HUDEP-2 (cell line): ENCODE measurements at regions not wholly inside any gene's neighbourhood (a gene's known extent, or its start where the extent isn't known, plus 50 kb on each side); places are given as distances from the start of the nearest gene placed in this dataset.
"Not testable (repeated sequence)": the region's sequence is repeated elsewhere in the genome, so short reads cannot be mapped to it uniquely, and the experiment has no call there.

ENCODE experiments used
- DNase-seq, 76 experiments: peaks; one replicate each; lab custom pipeline; 2025; ENCODE audit not compliant: unreplicated experiment in 76 of 76; lab: John Stamatoyannopoulos, UW

DNA sequence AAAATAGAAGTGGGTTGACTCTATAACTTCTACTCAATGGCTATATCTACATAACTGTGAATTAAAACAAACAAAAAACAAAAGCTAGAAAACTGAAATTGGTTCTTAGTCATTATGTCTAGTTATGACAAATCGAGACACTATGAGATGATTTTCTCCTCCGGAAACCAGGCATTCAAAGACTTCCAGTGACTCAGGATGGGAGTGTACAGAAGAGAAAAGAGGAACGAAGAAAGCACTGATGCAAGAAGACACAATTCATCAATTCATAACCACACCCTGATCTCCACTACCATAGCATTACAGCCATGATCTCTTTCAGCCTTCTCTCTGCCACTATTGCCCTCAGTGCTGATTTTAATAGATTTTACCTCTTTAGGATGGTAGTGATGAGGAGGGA lies 253.6 kb downstream of the CBLL2 start:
- DNase-seq: no peak

DNA sequence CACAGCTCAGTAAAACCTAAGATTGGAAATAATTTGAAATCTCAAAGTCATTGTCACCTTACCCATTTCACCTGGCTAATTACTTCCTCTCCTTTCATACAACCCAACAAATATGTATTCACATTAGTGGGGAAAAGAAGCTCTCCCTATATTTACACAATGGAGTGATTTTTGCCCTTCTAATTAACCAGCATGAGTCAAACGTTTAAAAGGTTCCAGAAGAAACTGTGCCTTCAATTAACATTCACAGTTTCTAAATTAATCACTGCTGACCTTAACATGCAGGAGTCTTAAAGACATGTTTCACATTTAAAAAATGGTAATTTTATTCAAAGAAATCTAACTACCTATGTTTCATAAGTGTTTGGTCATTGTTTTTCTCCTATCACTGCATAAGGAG lies 254.6 kb downstream of the CBLL2 start:
- DNase-seq: no peak

DNA sequence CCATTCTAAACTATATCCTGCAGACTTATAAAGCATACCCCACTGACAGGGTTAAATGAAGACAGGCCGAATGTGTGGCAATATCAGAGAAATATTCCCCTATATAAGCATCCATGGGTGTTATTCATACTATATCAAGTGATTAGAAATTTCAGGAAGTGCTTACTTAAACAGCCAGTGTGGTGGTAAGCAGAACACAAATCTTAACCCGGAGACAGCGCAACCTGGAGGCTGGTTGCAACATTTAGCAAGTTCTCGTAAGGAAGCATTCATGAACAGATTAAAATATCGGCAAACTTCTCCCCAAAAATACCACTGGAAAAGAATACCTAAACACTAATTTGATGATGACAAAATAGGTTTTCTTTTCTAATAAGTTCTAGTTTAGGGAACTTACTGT lies 261.2 kb downstream of the CBLL2 start:
- no peak for DNase-seq

DNA sequence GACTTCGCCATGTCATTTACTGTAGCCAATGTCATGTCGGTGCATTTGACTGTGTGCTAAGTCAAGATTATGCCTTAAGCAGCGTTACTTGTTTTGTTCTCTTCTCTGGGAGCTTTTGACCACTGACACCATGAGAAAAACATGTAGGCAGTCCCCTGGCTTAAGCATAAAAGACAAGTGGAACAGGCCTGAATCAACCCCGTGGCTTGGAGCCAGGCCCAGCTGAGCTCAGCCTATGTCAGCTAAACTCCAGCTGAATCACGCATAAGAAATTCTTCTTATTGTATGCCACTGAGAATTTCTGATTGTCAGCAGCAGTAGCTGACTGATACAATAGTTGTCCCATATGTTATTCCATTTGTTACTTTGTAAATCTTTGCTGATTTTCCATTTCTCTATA lies 261.9 kb downstream of the CBLL2 start:
- no peak for DNase-seq

DNA sequence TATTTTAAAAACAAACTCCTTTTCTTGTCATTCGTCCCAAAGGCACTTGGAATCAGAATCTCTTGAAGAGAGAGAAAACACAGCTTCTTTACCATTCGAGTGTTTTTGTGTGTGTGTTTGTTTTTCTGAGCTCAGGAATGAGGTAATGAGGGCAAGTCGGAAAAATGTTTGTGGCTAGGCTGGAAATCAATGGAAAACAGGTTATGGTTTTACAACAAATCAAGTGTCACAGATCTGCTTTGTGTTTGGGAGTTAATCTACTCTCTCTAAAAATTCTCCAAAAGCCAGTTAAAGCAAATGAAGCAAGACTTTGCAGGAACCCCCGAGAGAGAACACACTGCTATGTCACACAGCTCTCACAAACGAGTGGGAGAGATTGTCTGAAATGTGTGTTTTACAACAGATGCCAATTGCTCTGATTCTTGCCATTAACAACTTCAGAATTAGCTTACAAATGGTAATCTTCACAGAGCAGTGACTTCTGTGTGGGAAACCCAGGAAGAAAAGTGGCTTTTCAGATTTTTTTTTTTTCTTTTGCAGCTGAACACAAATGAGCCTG lies 264.1 kb downstream of the CBLL2 start:
- DNase-seq: no peak

DNA sequence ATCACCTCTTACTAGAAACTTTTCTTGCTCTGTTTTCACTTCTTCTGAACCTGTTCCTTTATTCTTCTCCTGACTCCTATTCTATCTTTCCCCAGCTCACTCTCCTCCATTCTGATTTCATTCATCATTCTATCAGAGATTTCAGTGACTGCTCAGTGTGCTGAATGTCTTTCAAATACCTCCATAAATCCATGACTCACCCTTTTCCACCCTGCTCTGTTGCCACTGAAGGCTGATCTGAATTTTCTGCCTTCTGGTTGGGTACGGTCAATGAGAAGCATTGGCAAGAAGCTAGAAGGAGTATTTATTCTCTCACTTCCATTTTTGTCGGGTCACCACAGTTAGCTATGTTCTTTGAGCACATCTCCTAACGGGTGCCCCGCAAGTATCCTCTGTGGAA lies 265.9 kb downstream of the CBLL2 start:
- no peak for DNase-seq

DNA sequence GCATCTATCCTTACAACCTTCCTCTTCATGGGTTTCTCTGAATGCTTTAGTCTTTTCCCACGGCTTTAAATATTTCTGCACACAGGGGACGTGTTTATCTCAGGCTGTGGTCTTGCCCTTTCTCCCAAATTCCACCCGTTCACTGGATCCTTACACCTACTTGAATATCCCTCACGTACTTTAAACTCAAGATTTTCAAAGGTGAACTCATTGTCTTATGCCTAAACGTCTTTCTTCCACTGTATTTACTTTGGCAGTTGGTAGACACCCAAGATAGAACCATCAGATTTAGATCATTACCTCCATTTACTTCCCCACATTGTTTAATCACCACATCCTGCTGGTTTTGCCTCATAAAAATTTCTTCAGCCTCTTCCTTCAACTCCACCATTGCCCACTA lies 269.2 kb downstream of the CBLL2 start:
- DNase-seq: no peak

DNA sequence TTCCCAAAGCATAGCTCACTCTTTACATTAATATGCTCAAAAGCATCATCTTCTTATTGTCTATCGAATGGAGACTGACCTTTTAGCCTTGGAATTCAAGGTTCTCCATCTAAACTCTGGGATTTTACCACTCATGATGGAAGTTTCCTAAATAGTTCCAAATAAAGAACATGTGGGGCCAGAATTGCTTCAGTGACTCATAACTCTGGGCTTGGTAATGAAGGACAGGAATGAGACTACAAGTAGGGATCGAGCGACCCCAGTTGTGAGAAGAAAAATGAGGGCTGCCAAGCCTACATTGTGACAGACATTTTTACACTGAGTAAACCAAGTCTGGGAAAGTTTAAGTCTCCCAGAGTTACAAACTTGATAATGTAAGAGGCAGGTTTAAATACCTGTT lies 269.9 kb downstream of the CBLL2 start:
- no peak for DNase-seq

DNA sequence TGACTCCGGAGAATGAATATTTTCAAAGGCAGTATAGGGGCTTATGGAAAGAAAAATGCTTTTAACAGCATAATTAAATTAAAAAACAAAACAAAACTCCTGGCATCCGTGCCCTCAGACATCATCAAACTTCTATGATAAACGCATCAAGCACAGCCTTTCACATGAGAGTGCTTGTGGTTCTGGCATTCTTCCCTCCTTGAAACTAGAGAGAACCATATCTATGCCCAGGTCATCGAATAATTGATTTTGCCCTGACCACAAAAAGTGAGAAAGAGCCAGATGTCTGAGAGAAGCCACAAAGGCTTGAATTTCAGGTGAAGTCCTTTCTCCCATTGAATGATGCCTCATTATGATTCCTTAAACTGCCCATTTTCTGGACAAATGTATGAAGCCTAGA lies 286.8 kb downstream of the CBLL2 start:
- no peak for DNase-seq

DNA sequence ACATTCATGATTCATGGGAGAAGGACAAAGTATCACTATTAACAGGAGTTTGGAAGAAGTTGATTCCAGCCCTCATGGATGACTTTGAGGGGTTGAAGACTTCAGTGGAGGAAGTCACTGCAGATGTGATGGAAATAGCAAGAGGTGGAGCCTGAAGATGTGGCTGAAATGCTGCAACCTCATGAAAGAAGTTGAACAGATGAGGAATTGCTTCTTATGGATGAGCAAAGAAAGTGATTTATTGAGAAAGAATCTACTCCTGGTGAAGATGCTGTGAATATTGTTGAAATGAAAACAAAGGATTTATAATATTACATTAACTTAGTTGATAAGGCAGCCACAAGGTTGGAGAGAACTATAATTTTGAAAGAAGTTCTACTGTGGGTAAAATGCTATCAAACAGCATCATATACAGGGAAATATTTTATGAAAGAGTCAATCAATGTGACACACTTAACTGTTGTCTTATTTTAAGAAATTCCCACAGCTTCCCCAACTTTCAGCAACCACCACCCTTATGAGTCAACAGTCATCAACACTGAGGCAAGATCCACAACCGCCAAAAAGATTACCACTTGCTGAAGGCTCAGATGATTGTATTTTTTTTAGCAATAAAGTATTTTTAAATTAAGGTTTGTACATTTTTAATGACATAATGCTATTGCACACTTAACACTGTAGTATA lies 302.6 kb downstream of the CBLL2 start:
- DNase-seq: no peak

DNA sequence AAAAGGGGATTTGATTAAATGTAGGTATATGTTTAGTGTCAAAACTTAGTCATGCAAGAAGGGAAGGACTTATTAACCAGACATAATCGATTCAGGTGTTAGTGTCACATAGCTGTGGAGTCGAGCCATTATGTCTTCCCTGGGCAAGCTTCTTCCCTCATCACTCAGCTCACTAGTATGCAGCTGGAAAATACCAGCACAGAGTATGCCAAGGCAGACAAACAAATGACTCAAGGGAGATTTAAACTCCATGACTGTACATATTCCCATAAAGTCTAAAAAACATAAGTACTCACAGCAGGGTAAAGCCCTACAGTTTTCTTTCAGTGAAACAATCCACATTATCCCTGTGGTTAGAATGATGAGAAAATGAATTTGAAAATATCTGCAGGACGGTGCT lies 304.5 kb downstream of the CBLL2 start:
- DNase-seq: no peak

DNA sequence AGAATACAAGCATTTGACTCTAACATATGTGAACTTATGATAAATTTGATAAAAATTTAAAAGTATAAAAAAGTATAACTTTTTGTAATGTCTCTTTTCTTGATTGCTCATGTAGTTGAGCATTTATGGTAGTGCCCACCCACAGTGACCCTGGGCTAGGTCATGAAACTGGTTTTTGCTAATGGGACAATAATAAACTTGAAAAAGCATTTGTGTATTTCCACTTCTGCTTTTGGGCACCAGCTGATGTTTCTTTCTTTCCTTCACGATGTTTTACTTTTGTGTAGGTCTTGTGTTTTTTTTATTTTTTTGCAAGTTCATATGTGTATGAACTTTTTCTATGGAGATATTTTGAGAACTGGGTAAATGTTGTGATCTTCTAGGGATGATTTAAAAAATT lies 313.1 kb downstream of the CBLL2 start:
- no peak for DNase-seq

DNA sequence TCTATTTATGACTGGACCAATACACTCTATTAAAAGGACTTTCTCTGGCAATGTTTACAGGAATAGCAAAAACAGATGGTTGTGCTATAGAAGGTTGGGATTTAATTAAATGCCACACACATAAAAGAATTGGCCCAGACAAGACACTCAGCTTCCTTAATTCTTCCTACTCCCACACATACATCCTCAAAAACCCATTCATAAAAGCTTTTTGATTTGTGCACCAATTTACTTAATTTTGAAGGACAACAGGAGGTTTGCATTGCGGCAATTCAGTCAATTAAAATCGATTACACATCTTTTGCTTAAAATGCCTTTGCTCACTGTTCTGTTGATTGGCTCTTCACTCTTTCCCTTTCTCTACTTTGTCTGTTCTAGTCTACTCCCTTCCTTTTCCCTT lies 317.1 kb downstream of the CBLL2 start:
- DNase-seq: no peak

DNA sequence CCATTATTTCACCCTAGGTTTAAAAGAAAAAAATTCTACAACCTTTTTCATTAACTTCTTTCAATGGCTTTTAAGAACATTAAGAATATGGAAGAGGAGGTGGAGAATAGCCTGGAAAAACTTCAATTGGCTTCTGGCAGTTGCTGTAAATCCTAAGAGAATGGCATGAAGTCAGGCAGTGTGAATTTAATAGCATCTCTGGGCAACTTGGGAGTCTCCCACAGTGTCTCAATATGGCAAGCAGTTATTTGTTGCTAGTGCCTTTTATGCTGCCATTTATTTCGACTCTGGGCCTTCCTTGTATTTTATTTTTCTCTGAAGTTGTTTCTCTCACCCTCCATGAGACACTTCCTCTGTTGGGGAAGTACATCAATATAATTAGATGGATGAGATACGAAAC lies 322.1 kb downstream of the CBLL2 start:
- no peak for DNase-seq

DNA sequence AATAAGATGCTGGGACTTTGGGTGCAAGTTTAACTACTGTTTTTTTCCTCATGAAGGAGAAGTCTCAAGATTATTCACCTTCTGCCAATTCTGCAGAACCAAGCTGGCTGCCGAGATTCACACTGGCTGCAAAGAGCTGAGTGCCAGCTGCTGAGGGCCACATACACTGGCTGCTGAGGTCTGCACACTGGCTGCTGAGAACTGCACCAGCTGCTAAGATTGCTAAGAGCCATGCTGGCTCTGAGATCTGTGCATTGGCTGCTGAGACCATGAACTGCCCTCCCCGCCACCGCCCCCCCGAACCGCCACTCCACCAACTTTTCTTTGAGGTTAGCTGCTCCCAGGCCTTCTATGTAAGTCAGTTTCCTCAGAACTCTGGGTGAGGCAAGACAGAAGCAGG lies 330.3 kb downstream of the CBLL2 start:
- DNase-seq: no peak

DNA sequence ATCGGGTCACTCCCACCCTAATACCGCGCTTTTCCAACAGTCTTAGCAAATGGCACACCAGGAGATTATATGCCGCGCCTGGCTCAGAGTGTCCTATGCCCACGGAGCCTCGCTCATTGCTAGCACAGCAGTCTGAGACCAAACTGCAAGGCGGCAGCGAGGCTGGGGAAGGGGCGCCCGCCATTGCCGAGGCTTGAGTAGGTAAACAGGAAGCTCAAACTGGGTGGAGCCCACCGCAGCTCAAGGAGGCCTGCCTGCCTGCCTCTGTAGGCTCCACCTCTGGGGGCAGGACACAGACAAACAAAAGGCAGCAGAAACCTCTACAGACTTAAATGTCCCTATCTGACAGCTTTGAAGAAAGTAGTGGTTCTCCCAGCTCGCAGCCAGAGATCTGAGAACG lies 336.7 kb downstream of the CBLL2 start:
- not testable (repeated sequence) for DNase-seq

DNA sequence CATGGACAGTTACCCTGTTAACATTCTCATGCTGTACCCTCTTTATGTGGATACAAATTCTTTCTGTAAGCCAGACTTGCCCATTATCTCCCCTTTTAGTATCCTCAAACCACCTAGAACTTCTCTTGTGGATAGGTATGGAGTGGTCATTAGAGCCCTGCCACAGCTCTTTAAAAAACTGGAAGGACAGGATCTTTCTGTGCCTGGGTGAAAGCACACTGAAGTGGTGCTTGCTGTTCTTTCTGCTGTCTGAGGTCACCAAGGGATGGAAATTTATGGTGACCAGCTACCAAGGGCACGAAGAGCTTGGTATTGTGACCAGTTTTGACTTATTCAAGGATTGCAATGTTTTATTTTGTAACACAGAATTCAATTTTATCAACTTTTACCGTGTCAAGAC lies 344.2 kb downstream of the CBLL2 start:
- DNase-seq: no peak

DNA sequence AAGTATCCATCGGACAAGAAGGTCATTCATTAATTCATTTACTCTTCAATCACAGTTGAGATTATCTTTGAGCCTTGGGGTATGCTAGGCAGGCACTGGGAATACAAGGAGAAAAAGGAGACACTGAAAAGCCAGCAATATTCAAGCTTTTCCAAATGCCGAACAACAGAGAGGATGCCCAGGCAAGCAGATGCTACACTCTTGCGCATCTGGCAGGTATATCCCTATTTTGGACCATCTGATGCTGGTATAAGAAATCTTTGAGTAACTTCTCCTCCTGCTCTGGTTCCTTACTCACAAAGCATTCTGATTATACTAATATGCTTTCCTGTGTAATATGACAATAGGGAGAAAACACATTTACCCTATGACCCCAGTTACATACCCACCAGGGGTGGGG lies 354.9 kb downstream of the CBLL2 start:
- no peak for DNase-seq

DNA sequence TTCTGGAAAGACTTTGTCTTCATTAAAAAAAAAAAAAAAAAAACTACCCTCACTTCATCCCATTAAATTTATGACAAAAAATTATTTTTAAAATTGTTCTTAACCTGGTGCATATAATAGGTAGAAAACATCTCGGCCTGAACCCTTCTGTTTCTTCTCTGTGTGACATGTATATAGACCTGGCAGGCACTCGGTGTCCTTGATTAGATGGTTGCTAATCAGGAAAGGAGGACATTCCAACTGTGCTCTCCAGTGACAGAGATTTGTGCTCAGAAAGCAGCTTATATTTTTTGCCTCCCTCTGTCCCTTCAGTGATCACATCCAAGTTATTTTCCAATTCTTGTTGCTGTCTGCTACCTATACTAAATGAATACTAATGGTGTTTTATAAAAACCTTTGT lies 355.6 kb downstream of the CBLL2 start:
- DNase-seq: no peak

DNA sequence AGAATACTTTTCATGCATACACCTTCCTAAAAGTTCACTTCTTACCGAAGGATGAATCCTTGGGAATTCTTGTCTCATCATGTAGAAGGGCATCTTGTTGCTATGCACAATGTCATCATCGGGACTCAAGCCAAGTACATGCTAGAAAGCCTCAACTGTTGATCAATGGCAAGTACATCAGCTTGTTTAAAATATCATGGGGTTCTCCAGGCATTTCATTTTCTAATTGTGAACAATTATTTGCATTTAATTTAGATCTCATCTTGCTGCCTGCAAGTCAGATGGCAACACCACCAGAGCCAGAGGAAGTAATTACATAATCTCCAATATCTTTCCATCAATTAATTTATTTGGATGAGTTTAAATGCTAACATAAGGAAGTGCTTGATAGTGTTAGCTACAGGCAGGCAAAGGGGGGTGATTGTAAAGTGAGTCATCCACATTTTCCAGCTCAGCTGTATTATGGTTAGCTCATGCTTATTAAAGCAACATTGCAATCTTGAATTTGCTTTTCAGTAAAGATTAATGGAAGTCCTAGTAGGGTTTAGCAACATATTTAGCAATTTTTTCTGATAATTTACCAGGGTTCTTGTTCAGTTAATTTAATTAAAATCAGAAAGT lies 356.5 kb downstream of the CBLL2 start:
- DNase-seq: no peak

DNA sequence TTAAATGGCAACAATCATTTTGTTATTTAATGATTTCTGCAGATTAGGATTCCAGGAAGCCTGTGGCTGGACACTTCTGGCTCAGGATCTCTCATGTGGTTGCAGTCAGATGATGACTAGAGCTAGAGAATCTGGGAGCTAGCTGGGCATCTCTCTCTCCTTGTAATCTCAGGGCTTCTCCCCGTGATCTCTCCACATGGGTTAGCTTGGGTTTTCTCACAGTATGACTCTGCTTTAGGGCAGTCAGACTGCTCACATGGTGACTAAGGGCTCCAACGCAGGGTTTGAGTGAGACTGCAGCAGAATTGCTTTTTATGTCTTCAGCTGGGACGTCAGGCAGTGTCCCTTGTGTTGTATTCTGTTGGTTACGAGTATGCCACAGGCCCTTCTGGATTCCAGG lies 361.4 kb downstream of the CBLL2 start:
- DNase-seq: no peak

DNA sequence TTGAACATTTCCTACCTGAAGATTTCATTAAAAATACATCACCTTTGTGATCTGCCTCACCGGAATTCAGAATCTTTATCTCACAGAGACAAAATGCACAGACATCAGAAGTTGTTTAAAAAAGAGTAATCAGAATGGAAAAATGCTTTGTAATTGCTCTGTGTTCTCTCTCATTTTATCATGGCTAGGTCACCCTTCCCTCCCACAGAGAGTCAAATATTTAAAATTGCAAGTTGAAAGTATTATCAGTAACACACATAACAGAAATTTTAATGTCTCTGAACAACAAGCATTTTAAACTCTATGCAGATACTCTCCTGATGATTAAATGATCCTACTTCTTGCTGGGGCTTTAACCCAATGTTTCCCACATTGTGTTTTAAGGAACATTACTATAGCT lies 362.0 kb downstream of the CBLL2 start:
- DNase-seq: no peak

DNA sequence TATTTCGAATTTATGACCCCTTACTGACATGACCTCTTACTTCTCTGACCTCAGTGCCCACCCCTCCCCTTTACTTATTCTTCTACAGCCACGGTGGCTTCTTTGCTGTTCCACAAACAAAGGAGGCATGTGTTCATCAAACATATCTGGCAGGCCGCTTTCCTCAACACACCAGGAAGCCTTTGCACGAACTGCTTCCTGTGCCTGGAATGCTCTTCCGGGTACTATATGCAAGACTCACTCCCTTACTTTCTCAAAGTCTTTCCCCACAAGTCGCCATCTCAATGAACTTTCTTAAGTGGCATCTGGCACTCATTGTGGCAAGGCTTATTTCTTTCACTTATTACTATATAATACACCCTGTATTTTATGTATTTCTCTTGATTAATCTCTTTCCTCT lies 351.5 kb upstream of the DDX53 start:
- DNase-seq: no peak
